HG03558 (cell line): ENCODE measurements at regions not wholly inside any gene's neighbourhood (a gene's known extent, or its start where the extent isn't known, plus 50 kb on each side); places are given as distances from the start of the nearest gene placed in this dataset.
"Not testable (repeated sequence)": the region's sequence is repeated elsewhere in the genome, so short reads cannot be mapped to it uniquely, and the experiment has no call there.

Source experiments
- ATAC-seq: cut with Tn5 transposase; IDR thresholded peaks from one replicate; pipeline ENCODE4 v1.9.1; 2021; ENCODE audit warnings: moderate number of reproducible peaks; ENCODE audit not compliant: unreplicated experiment; ENCODE audit errors: extremely low read depth

DNA sequence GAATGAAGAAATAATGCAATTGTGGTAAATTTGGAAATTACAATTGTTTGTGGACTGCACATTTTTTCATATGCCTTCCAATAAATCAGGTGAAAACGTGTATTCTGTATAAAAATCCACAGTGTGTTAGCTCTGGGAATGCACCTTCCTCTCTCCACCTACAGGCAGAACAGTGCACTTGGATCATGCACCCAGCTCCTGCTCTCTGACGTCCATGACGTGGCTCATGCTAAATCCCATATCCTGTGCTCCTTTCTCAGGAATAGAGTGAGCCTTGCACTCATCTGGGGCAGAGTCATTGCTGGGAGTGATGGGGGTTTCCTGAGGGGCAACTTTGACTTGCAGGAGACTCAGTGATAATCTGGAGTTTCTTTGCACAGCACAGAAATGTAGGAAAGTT is 1282.1 kb downstream of the TMEM121 start:
- no peak for ATAC-seq

- no peak for ATAC-seq
These were observed 1282.5 kb downstream of the TMEM121 start for GRCh38 chr14:106808907-106809306.

DNA sequence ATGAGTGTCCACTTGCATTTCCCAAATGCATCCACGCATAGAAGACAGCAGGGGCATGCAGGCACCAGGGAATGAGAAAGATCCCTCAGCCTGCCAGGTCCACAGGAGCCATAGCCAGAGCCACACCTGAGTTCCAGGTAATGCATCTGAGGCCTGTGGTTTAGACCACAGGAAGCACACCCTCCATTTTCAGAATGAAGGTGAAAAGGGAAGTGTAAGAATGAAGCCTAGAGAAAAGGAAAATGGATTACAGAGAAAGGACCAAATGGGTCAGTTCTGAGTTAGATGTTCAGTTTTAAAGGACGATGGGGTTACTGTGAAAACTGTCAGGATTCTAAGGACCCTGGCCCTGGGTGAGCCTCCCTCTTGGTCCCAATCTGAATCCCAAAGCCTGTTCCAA is 1283.2 kb downstream of the TMEM121 start:
- no peak for ATAC-seq

DNA sequence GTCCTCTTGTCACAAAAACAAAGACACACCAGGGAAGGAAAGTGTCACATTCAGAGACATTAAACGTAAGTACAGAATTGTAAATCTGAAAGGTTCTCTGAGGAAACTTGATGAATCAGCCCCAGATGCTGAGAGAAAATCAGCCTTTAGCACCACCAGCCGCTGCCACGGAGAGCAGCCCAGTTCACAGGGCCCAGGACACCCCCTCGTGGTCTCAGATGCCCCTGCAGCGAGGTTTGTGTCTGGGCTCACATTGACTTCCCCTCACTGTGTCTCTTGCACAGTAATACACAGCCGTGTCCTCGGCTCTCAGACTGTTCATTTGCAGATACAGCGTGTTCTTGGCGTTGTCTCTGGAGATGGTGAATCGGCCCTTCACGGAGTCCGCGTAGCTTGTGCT is 1283.8 kb downstream of the TMEM121 start:
- ATAC-seq, result not testable (repeated sequence)

DNA sequence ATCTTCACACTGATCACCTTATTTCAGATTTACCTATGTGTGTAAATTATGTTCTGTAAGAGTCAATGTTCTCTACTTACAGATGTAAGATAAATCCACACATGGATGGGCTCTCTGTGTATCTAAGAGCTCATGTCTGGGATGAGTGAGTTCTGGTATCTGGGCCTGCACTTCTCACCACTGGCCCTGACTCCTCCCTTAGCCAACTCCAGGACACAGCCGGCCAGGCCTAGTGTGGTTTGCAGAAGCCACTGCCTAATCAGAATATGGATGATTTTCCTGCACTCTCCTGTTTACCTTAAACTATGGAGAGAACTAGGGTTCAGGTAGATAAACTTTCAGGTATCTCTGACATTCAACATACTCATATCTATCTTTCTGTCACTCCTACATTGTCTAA is 1284.8 kb downstream of the TMEM121 start:
- no peak for ATAC-seq

GRCh38 chr14:106812788-106813476 is 1286.5 kb downstream of the TMEM121 start:
- ATAC-seq, result no peak

DNA sequence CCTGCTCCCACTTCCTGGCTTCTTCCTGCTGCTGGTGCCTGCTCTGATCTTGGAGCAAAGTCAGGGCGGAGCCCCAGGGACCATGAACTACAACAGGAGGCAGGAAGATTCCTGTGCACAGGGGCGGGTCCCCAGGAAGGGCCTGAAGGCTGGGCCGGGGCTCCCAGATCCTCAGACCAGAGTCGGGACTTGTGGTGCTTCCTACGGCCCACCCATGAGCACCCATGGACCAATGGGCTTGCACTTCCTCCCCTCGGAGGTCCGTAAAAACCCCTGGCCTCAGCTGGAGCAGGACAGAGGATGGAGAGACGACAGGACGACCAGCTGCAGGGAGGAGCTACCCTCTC is 1287.1 kb downstream of the TMEM121 start:
- ATAC-seq, result no peak

DNA sequence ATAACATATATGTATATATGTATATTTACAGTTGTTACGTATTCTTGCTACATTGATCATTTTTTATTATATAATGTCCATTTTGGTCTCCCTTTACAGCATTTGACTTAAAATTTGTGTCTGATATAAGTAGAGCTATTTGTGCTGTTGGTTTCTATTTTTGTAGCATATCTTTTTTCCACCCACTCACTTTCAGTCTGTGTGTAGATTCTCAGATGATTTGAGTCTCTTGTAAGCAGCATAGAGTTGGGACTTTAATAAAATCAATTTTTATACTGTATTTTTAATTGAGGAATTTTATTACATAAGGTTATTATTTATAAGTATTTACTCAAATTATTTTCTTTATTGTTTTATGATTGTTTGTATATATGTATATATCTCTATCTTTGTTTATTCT is 1293.7 kb downstream of the TMEM121 start:
- ATAC-seq, result no peak

DNA sequence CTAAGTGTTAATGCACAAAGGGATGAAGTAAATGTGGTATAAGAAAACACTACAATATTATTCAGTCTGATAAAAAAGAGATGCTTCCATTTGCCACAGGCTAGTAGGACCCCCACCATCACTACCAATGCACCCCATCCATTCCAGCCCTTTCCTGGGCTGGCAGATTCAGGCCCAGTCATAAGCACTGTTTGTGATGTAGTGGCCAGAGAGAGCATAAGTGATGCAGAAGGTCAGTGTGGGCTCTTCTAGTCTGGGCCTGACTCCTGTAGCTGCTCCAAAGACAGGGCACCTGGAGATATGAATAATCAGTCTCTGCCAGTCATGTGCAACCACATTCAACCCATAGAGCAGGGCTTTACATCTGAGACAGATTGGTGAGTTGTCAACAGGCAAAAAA is 1294.7 kb downstream of the TMEM121 start:
- no peak for ATAC-seq

DNA sequence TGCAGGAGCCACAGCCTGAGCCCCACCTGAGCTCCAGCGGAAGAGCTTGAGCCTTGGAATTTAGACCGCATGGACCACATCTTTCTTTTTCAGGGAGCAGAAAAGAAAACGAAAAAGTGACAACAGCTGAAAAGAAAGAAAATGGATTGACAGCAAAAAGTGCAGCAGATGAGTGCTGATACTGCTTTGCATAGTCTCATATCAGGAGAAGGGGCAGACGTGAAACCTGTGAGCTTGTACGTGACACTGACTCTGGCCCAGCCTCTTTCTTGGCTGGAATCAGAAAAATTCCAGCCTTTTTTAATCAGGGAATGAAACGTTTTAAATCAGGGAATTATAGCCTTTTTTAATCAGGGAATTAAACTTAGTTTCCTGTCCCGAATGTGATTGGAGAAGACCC is 1296.5 kb downstream of the TMEM121 start:
- no peak for ATAC-seq

DNA sequence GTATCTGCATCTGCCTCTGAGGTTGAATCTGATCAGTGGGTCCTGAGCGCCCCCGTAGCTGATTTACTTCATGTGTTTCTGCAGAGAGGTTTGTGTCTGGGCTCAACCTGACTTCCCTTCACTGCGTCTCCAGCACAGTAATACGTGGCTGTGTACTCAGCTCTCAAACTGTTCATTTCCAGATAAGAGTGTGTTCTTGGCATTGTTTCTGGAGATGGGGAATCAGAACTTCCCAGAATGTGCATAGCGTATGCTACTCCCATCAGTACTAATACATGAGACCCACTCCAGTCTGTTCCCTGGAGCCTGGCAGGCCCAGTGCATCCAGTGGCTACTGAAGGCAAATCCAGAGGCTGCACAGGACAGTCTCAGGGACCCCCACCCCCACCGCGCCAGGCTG is 1297.2 kb downstream of the TMEM121 start:
- no peak for ATAC-seq

- no peak for ATAC-seq
These were observed 1300.5 kb downstream of the TMEM121 start for GRCh38 chr14:106826833-106827369.

DNA sequence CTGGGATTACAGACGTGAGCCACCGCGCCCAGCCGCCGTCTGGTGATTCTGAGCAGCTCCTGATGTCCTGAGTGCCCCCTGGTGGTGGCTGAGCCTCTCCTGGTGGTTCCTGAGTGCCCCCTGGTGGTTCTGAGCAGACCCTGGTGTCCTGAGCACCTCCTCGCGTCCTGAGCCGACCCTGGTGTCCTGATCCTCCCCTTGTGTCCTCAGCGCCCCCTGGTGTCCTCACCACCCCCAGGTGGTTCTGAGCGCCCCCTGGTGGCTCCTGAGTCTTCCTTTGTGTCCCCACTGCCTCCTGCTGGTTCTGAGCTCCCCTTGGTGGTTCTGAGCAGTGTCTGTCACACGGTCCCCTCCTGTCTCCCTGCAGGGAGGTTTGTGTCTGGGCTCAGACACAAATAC is 1304.9 kb downstream of the TMEM121 start:
- no peak for ATAC-seq

DNA sequence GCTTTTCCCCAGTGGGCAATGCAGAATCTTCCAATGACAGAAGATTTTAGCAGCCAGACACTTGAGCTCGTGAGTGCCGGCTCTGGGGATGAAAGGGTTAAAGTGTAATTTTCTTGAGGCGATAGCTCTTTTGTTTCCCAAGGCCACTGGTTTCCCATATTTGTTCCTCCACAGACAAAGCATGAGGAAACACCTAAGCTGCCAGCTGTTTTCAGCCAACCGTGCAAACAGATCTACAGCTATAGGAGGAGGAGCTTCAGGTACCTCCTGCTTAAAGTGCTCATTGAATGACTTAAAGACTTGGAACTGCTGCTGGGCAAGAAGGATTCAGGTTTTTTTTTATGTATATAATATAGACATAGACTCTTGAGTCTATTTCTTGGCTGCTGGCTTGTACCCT is 1311.5 kb downstream of the TMEM121 start:
- ATAC-seq, result no peak

- no peak for ATAC-seq
These were observed 1312.8 kb downstream of the TMEM121 start for GRCh38 chr14:106838991-106839769.

- ATAC-seq, result no peak
These were observed 1313.9 kb downstream of the TMEM121 start for GRCh38 chr14:106840258-106840657.

DNA sequence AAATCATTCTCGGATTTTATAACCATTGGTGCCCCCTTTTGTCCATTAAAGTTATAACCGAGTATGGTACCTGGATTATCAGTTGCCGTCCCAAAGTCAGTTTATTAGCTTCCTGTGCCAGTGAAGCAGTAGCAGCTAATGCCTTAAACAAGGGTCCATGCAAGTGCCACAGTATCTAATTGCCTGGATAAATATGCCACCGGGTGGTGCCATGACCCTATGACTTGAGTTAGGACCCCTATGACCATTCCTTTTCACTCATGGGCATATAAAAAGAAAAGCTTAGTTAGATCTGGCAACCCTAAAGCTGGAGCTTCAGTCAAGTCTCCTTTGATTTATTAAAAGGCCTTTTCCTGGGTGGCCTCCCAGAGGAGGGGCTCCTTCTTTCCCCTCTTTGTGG is 1314.6 kb downstream of the TMEM121 start:
- no peak for ATAC-seq

DNA sequence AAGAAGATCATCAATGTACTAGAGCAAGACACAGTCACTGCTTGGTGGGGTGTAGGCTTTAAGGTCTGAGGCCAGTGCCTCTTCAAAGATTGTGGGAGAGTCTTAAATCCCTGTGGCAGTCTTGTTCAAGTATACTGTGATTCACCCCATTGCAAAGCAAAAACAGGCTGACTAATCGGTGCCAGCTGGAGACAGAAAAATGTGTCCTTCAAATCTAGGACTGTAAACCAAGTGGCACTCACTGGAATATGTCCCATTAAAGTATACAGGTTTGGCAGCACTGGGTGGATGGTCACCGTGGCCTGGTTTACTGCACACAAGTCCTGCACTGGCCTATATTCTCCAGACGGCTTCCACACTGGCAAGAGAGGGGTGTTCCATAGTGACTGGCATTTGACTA is 1315.3 kb downstream of the TMEM121 start:
- no peak for ATAC-seq

DNA sequence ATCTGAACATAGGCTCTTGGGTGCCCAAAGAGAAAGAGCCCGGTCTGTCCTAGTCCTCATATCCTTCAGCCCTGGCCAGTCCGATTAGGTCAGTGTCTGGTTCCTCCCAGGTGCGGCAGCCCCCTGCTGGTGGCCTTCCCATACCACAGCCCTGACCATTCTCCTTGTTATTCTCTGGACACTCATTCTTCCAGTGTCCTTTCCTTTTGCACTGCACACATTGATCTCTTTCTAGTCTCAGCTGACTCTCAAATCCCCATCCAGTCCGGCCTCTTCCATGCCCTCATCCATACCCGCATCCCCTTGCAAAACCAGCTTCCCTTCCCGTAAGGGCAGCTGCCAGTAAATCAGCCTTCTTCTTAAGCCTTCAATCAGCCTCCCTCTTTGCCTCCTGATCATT is 1316.3 kb downstream of the TMEM121 start:
- ATAC-seq, result no peak

- no peak for ATAC-seq
These were observed 1317.0 kb downstream of the TMEM121 start for GRCh38 chr14:106843386-106843785.

GRCh38 chr14:106843951-106844483 is 1317.6 kb downstream of the TMEM121 start:
- no peak for ATAC-seq
